Left cardiac atrium (tissue), 4 donors: ENCODE measurements at regions not wholly inside any gene's neighbourhood (a gene's known extent, or its start where the extent isn't known, plus 50 kb on each side); places are given as distances from the start of the nearest gene placed in this dataset.
"Not testable (repeated sequence)": the region's sequence is repeated elsewhere in the genome, so short reads cannot be mapped to it uniquely, and the experiment has no call there.

Source experiments
- ATAC-seq, 2 donors: fragments of 200-7000 bp; cut with Tn5 transposase; one replicate each; pipeline ENCODE4 v1.9.1; 2020; ENCODE audit warnings: mild to moderate bottlenecking in 2 of 2, moderate library complexity in 2 of 2
- DNase-seq: peaks from one replicate; pipeline ENCODE4 v3.0.0-alpha.2; 2020
- intact Hi-C, 2 donors: fragments of 100-400 bp; cut with DNase I; formaldehyde crosslinking; loops; one replicate each; pipeline versions ENCODE4 v1.14.1 to v1.15.1; 2022 to 2023
- donor health status: DM: no; HTN: yes; CAD: no.
- donor health status: DM: no; HTN: yes; CAD: no; lungs with severe emphysema.
- donor health status: DM: yes; HTN: yes; CAD: no.
- donor health status: Dilated cardiomyopathy.

DNA sequence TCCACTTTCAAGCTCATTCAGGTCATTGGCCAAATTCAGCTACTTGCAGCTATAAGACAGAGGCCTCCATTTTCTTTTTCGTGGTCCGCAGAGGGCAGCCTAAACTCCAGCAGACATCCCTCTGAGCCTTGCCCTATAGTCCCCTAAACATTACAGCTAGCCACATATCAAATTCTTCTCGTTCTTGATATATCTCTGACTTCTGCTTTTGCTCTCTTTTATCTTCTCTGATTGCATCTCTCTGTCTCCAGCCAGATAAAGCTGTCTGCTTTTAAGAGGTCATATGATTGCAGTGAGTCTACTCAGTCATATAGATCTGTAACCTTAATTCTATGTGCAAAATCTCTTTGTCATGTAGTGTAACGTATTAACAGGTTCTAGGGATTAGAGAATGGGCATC, 358.4 kb upstream of the RGS17 start:
- intact Hi-C loops: no loop called here
- ATAC-seq: no peak
- no peak for DNase-seq

GRCh38 chr6:153488267-153488666, 357.2 kb upstream of the RGS17 start:
- DNase-seq (no peak), ATAC-seq (no peak)
- intact Hi-C loops: no loop called here

DNA sequence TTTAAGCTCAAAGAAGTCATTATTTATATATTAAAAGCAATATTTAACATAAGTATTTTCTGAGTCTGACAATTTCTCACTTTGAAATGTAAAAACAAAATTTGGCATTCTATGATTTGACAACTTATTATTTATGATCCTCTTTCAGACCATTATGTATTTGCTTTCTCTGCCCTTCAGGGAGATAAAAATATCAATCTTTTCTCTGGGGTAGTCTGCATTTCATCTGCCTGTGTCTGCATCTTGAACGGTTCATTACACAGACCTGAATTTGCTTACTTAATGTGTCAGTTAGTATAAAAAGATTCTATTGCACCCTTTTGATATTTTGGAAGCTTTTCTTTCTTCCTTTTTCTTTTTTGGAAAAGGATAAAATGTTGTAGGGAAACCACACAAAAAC, 354.0 kb upstream of the RGS17 start:
- intact Hi-C loops: no loop called here
- no peak for ATAC-seq

DNA sequence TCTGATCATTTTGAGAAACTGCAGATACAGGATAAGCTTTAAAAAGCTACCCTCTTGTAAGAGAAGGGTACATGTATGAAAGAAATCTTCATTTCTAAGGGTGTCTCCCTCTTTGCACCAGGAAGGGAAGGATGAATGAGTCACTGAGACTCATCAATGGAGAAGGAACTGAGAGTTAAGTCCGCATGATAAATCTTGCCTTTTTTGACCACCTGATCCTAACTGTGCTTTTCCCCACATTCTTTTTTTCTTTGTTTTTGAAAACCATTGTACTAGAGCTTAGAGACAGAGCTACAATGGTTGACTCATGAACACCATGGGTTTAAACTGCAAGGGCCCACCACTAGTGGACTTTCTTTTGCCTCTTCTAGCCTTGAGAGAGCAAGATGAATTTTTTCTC, 353.0 kb upstream of the RGS17 start:
- DNase-seq (no peak), ATAC-seq (no peak)
- intact Hi-C loops: no loop called here

More for the DNA sequence above, 354.0 kb upstream of the RGS17 start:
- DNase-seq: no peak

GRCh38 chr6:153476243-153476642, 345.2 kb upstream of the RGS17 start:
- ATAC-seq (no peak), DNase-seq (no peak)
- intact Hi-C loops: no loop called here

DNA sequence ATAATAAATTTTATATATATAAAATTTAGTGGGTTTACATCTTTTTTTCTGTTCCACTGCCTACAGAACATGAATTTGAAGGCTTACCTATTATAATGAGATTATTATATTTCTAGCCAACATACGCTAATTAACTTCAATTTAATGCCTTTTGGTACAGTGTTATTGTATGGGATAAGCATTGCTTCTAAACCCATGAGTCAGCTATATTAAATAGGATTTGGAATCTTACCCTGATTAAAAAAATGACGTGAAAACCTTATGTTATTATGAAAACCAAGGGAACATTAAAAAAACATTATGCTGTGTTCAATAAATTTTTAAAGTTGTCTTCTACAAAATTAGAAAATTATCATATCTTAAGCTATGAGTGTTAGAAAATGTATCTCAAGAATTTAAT, 334.0 kb upstream of the RGS17 start:
- intact Hi-C loops: no loop called here
- no peak for ATAC-seq
- DNase-seq: no peak

DNA sequence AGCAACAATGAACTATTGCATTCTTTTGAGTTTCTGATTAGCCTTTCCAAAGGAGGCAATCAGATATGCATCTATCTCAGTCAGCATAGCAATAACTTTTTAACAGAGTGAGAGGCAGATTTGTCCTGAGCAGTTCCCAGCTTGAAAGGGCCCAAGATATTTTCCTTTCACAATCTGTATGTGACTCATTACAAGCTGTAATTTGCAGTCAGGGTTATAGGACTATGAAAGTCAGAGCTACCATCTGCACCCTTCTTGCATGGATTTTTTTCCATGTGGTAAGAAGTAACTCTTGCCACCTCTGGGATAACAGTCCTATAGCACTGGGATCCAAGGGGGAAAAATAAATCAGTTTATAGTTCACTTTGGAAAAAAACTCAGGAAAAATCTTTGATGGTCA, 318.2 kb upstream of the RGS17 start:
- ATAC-seq: no peak
- intact Hi-C loops: no loop called here
- DNase-seq: no peak

- DNase-seq, ATAC-seq, intact Hi-C loops: not testable (repeated sequence)
Measured at GRCh38 chr6:153442749-153443148, 311.7 kb upstream of the RGS17 start.

DNA sequence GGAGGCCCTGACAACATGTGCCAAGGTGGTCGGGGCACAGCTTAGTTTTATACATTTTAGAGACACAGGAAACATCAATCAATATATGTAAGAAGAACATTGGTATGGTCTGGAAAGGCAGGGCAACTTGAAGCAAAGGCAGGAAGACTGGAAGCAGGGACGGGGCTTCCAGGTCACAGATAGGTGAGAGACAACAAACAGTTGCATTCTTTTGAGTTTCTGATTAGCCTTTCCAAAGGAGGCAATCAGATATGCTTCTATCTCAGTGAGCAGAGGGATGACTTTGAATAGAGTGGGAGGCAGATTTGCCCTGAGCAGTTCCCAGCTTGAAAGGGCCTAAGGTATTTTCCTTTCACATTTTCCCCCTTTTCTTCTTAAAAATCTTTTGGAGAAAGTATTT, 311.0 kb upstream of the RGS17 start:
- no peak for ATAC-seq
- intact Hi-C loops: no loop called here
- no peak for DNase-seq

GRCh38 chr6:153437193-153437592, 306.1 kb upstream of the RGS17 start:
- DNase-seq: no peak
- intact Hi-C loops: no loop called here
- no peak for ATAC-seq

- intact Hi-C loops: no loop called here
- ATAC-seq: no peak
- no peak for DNase-seq
Measured at GRCh38 chr6:153436351-153436750, 305.3 kb upstream of the RGS17 start.

GRCh38 chr6:153435787-153436186, 304.7 kb upstream of the RGS17 start:
- intact Hi-C loops: no loop called here
- peak in 1 of 2 donors; percentile 55 for ATAC-seq
- no peak for DNase-seq

- DNase-seq (no peak), ATAC-seq (no peak)
- intact Hi-C loops: no loop called here
Measured at GRCh38 chr6:153425536-153425935, 294.5 kb upstream of the RGS17 start.

DNA sequence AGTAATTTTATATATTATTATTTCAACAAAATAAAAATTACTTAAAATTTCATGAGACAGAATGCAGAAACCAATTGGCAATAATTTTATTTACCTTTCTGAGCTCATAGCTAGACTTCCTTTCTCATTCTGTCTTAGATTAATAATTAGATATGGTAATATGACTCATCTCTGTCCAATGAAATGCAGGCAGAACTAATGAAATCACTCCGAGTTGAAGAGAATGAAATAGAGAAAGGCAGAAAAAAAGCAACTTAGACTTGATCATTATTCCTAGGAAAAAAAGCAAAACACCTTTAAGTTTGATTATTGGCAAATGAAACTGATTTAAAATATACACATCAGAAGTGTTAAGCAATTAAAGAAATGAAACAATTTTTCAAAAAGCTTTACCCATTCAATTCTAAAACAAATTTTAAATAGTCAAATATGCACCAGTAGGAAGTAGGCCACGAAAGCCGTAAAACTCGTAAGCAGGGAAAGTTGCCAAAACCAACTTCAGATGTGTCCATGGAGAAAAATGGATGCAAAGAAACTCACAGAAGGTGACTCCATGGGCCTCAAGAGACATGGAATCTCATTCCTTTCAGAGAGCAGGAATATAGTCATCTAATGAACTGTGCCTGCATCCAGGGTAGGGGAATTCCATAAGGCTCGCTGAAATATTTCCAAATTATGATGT, 293.8 kb upstream of the RGS17 start:
- ATAC-seq: no peak
- intact Hi-C loops: no loop called here
- DNase-seq: no peak

- ATAC-seq (no peak), DNase-seq (no peak)
- intact Hi-C loops: no loop called here
Measured at GRCh38 chr6:153412519-153412918, 281.4 kb upstream of the RGS17 start.

DNA sequence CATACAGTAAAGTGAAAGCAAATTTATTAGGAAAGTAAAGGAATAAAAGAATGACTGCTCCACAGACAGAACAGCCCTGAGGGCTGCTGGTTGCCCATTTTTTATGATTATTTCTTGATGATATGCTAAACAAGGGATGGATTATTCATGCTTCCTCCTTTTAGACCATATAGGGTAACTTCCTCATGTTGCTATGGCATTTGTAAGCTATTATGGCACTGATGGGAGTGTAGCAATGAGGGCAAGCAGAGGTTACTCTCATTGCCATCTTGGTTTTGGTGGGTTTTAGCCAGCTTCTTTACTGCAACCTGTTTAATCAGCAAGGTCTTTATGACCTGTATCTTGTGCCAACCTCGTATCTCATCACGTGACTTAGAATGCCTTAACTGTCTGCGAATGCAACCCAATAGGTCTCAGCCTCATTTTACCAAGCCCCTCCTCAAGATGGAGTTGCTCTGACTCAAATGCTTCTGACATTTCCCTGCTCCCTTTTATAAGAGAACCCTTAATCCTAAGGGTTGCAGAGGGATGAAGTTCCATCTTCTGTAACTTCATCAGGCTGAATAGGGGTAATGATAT, 280.1 kb upstream of the RGS17 start:
- DNase-seq (no peak), ATAC-seq (no peak)
- intact Hi-C loops: no loop called here

DNA sequence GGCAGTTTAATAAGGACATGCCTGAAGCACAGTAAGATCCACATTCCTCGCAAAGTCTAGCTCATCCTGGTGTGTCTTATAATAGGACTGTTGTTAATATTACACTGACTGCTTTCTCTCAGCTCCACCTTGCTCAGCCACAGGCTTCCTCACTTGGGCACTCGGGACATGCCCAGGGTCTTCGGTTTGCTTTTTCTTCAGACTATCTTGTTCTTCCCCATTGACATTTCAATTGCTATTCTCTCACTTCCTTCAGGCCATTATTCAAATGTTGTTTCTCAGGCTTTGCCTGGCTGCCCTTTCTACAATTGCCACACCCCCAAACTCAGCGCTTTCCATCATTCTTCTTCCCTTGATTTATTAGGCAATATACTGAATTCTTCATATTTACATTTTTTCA, 274.8 kb upstream of the RGS17 start:
- no peak for ATAC-seq
- DNase-seq: no peak
- intact Hi-C loops: no loop called here

DNA sequence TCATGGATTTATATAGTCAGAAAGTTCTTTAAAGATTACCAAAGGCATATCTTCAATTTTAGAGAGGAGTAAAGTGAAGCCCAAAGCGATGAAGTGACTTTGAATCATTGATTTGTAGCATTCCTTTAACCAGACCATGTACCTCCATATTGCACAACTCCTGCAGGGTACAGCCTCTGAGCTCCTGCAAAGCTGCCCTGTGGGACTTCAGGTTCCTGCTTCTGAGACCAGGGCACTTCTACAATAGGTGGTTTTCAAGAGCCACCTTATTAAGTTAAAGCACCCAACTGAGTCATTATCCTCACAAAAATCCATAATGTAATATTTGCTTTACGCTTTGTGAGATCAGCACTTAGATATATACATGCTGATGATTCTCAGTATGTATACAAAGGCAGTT, 270.7 kb upstream of the RGS17 start:
- DNase-seq (no peak), ATAC-seq (no peak)
- intact Hi-C loops: no loop called here

GRCh38 chr6:153392156-153392555, 261.1 kb upstream of the RGS17 start:
- intact Hi-C loops: no loop called here
- ATAC-seq (no peak), DNase-seq (no peak)

GRCh38 chr6:153373869-153374268, 242.8 kb upstream of the RGS17 start:
- intact Hi-C loops: no loop called here
- no peak for DNase-seq
- ATAC-seq: no peak

DNA sequence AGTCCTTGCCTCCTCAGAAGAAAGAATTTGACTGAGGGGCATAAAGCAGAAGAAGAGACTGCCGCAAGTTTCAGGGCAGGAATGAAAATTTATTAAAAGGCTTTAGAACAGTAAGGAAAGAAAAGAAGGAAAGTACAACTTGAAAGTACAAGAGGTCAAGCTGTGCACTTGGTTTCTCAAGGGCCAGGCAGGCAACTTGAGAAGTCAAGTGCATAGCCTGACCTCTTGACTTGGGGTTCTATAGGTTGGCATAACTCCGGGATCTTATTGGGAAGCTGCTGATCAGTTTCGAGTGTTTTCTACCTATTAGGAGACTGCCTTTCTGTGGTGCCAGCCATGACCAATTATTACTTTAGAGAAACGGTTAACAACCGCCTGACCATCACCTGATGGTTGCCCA, 237.0 kb upstream of the RGS17 start:
- DNase-seq (no peak), ATAC-seq (no peak)
- intact Hi-C loops: no loop called here

DNA sequence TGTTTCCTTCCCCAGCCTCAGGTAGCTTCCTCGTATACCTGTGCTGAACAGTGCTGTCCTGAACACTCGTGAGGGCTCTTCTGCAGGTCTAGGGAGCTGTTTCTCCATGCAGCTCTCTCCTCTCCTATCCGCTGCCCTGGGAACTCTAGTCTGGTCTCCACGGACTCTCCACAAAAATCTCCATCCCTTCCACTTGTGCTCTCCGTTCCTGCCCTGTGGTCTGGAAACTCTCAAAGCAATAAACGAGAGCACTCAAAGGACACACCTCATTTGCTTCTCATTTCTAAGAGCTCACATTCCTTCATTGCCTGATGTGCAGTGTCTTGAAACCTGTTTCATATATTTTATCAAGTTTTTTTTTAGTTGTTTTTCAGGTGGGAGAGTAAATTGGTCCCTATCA, 235.9 kb upstream of the RGS17 start:
- DNase-seq: no peak
- intact Hi-C loops: no loop called here
- no peak for ATAC-seq
